ELR (cell line): ENCODE measurements at regions not wholly inside any gene's neighbourhood (a gene's known extent, or its start where the extent isn't known, plus 50 kb on each side); places are given as distances from the start of the nearest gene placed in this dataset.

Experiments used
- DNase-seq: peaks from one replicate; pipeline ENCODE4 v3.0.0-alpha.2; 2015; ENCODE audit warnings: low read depth

DNA sequence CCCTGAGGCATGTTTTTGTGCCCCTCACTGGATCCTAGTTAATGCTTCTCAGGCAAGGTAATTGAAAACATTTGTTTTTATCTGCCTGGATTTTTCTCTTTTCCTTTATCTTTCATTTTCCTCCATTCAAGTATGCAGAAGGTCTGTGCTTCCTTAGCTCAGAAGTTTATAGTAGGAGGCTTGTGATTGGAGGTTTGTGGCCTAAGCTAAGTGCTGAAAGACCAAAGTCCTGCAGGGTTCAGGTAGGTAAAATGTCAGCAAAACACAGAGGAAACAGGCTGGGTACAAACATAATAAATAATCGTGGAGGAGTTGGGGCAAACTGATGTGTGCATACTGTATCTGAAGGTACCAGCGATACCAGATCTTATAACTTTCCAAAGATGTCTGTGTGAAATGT, 230.9 kb upstream of the KLF4 start:
- no peak for DNase-seq

GRCh38 chr9:107717529-107718314, 228.2 kb upstream of the KLF4 start:
- no peak for DNase-seq

DNA sequence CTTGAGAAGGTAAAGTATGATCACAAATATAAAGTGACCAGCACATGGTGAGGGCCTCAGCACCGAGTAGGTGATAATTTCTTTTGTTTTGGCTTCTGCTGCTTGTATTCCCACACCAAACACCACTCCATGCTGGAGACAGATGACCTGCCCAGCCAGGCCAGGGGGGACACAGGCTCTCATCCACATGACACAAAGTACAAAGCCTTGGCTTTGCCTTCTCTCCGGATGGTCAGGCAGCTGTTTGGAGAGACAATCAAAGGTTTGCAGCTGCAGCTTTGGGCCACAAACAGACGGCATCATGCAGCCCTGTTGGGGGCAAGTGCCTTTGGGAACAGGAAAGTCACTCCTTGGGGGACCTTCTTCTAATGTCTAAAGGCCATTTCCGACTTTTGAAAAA, 226.2 kb upstream of the KLF4 start:
- no peak for DNase-seq

- no peak for DNase-seq
Measured at GRCh38 chr9:107713470-107713869, 223.9 kb upstream of the KLF4 start.

- peak; percentile 93 for DNase-seq
Measured at GRCh38 chr9:107712390-107712789, 222.8 kb upstream of the KLF4 start.

- DNase-seq = peak; percentile 96
Measured at GRCh38 chr9:107711542-107711941, 222.0 kb upstream of the KLF4 start.

- DNase-seq = peak; percentile 13
Measured at GRCh38 chr9:107710953-107711352, 221.4 kb upstream of the KLF4 start.

GRCh38 chr9:107710546-107710945, 221.0 kb upstream of the KLF4 start:
- peak; percentile 45 for DNase-seq

DNA sequence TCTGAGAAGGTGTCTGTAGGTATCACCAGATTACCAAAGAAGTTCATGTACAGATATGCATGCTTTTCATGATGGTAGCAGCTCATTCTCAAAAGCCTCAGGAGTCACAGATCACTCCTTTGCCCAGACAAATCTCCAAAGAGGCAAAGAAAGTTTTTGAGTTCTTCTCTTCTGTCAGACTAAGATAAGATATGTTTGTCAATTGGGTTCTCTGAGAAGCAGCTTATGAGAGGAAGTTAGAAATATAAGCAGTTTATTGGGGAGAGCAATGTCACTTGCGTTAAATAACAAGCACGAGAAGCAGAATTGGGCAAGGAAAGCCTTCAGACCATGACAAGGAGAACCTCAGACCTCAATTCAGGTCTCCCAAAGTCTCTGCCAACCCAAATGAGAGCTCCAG, 219.2 kb upstream of the KLF4 start:
- DNase-seq = no peak

- DNase-seq = peak; percentile 79
Measured at GRCh38 chr9:107707915-107708441, 218.4 kb upstream of the KLF4 start.

DNA sequence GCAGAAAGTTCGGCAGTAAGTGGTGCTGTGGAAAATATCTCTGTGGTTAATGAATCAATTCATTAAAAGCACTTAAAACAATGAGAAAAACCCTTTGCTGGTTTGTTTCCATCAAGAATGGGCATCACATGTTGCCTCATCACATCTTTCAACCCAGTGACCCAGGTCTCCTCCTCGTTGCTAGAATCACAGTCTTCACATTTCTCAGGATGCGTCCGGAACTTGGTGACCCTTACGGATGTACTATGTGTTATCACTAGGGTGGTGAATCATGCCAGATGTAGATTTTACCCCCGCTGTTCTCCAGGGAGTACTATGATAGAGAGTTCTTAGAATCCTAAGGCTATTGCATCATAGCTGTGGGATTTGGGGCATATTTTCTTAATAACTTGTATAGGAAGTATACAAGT, 217.9 kb upstream of the KLF4 start:
- DNase-seq = peak; percentile 92

DNA sequence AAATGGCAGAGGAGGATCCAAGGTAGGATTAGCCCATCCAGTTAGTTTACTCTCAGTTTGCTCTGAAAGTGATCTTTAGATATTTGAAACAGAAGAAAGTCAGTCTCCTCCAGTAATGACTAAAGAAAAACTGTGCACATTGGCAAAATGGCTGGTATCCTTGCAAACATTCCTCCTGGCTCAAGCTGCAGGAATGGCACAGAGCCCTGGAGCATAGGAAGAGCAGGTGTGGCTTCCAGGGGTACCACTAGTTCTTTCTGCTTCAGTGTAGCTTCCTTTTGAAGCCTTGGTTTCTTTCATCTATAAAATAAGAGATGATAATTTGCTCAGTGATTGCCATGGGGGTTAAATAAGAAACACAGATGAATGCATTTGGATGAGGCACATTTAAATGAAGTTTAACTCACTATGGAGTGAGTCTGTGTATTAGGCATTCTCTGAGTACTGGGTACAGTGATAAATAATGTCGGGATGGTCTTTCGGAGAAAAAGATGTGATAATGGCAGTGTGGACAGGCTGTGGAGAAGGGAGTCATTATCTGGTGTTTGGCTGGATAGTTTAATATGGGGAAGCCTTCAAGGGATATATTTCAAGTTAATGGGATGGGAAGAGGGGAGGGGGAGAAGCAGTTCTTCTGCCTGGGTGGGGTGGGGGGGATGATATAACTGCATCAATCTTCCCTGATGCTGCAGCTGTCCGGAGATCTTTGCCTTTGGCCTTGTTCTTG, 217.3 kb upstream of the KLF4 start:
- DNase-seq = no peak

DNA sequence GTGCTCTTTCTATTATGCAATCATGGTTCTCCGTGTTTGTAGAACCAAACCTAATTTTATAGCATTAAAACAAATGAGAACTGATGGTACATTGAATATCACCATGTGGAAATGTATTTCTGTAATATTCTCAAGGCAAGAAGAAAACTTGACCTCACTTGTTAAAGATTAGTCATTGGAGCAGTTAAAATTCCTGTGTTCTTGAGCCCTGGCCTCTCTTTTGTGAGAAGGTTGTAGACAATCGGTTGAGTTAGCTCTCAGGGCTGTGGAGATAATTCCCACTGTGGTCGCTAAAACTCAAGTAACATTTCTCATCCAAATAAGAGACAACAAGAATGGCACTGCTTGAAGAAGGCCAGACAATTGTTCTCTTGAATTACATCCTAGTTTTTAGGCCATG, 216.0 kb upstream of the KLF4 start:
- DNase-seq = no peak

DNA sequence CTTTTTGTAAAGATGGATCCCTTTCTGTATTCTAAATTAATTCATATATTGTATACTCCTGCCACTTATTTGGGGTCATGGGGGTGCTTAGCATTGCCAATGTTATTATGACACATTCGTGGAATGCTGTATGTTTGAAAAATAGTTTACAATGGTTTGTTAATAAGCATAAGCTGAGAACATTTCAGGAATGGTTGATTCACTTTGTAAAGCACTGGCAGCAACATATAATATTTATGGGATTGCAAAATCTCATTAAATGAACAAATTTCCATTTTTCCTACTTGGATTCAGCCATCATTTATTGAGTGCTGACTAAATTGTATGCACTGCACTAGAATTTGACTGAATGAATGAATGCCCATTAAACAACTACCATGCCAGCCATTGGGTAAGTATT, 215.2 kb upstream of the KLF4 start:
- DNase-seq = no peak

GRCh38 chr9:107703651-107704050, 214.1 kb upstream of the KLF4 start:
- no peak for DNase-seq

- DNase-seq = no peak
Measured at GRCh38 chr9:107700847-107701246, 211.3 kb upstream of the KLF4 start.

DNA sequence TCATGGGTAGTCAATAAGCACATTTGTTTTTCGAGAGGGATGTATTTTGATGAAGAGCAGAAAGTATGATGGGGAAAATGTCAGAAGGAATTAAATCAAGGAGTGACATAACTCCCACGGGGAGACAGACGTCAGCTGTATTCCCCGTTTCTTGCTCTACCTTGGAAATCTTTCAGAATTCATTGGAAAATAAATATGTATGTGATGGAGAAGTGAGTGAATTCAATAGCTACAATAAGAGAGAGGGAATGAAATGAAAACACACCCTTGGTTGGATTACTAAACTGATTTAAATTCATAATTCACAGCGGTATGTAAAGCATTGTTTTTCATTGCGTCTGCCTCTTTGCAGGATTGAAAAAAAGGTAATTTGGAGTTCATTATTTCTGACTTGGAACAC, 209.7 kb upstream of the KLF4 start:
- no peak for DNase-seq

DNA sequence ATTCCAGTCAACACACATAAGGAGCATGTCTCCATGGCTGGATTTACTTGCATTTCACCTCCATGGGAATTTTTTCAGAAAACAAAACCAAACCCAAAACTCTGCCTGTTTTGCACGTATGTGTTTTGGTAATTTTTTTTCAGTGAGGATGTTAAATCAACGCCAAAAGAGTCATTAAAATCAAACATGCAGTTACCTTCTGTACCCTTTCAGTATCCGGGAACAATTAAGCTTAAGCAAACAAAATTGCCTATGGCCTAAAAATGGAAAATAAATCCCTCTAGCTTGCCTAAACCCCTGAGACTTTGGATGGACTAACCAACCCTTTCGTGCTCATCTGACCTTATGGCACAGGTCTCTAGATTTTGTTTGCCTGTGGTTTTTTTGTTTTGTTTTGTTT, 209.2 kb upstream of the KLF4 start:
- no peak for DNase-seq

GRCh38 chr9:107696302-107696701, 206.7 kb upstream of the KLF4 start:
- DNase-seq = no peak

DNA sequence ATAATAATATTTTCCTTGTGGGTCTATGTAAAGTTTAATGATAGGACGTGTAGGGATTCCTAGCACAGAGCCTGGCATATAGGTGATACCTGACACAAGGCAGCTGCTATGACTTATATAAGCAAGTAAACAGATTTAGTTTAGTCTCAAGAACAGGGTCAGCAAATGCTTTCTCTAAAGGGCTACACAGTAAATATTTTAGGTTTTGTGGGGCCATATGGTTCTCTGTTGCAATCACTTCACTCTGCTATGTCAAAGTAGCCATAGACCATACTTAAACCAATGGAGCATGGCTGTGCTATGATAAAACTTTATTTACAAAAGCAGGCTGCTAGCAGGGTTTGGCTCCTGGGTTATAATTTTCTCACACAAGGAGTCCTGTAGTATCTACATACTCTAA, 204.8 kb upstream of the KLF4 start:
- DNase-seq = no peak

GRCh38 chr9:107693625-107694326, 204.2 kb upstream of the KLF4 start:
- peak; percentile 8 for DNase-seq

GRCh38 chr9:107691664-107692063, 202.1 kb upstream of the KLF4 start:
- no peak for DNase-seq

- no peak for DNase-seq
Measured at GRCh38 chr9:107690021-107690420, 200.5 kb upstream of the KLF4 start.
